ENCODE measurements at regions not wholly inside any gene's neighbourhood (a gene's known extent, or its start where the extent isn't known, plus 50 kb on each side); places are given as distances from the start of the nearest gene placed in this dataset.

DNA sequence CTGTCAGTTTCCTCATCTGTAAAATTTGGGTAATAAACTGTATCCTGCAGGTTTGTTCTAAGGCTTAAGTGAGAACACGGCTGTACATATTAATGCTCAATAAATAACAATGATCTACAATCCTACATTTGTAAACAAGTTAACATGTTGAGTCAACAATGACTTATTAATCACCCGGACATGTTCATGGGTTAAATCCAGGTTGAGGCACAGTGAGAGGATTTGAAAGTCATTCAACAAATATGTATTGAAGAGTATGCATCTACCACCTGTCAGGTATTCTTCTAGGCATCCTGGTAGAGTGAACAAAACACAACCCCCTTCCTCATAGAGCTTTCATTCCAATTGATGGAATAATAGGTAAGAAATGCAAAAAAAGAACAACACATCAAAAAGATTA is 554.7 kb upstream of the SLC35B3 start:
- TF ChIP-seq SIN3A (IDR thresholded peaks at IDR 0.05; ENCODE audit: borderline replicate concordance, insufficient read depth, low read length) (no peak), REST (IDR thresholded peaks at IDR 0.05; ENCODE audit: insufficient read depth in 1 of 2, low read depth in 2 of 2, low read length in 2 of 2) (no peak), POLR2AphosphoS5 (IDR thresholded peaks at IDR 0.05; ENCODE audit: low read depth, low read length) (no peak), TAF1 (IDR thresholded peaks at IDR 0.05; ENCODE audit: borderline replicate concordance, insufficient read depth, low read length) (no peak), FOXP2 (optimal IDR thresholded peaks at IDR 0.05; ENCODE audit: borderline replicate concordance, extremely low read depth, extremely low read length, insufficient read depth) (no peak)

GRCh38 chr6:8983202-8983688 is 547.9 kb upstream of the SLC35B3 start:
- no peak for TF ChIP-seq POLR2AphosphoS5 (IDR thresholded peaks at IDR 0.05; ENCODE audit: low read depth, low read length)
- TF ChIP-seq TAF1 (IDR thresholded peaks at IDR 0.05; ENCODE audit: borderline replicate concordance, insufficient read depth, low read length) = no peak
- no peak for TF ChIP-seq REST (IDR thresholded peaks at IDR 0.05; ENCODE audit: insufficient read depth in 1 of 2, low read depth in 2 of 2, low read length in 2 of 2)
- TF ChIP-seq FOXP2 (optimal IDR thresholded peaks at IDR 0.05; ENCODE audit: borderline replicate concordance, extremely low read depth, extremely low read length, insufficient read depth) = peak; percentile 94
- no peak for TF ChIP-seq SIN3A (IDR thresholded peaks at IDR 0.05; ENCODE audit: borderline replicate concordance, insufficient read depth, low read length)

DNA sequence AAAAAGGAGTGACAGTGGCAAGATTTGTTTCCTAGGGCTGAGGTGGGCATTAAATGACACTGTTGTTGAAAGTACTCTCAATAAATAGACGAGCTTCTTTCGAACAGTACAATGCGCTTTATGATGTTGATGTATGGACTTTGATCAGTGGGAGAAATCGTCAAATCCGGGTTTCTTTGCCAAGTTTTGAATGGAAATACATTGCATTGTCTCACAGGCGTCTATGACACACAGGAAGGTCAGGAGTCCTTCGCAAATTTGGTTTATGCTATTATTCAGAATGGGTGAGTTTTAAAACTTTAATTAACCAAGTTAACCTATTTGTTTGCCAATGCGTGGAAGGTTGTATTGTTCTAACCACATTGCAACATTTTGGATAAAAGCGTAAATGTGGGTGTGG is 547.3 kb upstream of the SLC35B3 start:
- TF ChIP-seq SIN3A (IDR thresholded peaks at IDR 0.05; ENCODE audit: borderline replicate concordance, insufficient read depth, low read length) (no peak), TAF1 (IDR thresholded peaks at IDR 0.05; ENCODE audit: borderline replicate concordance, insufficient read depth, low read length) (no peak), REST (IDR thresholded peaks at IDR 0.05; ENCODE audit: insufficient read depth in 1 of 2, low read depth in 2 of 2, low read length in 2 of 2) (no peak), POLR2AphosphoS5 (IDR thresholded peaks at IDR 0.05; ENCODE audit: low read depth, low read length) (no peak), FOXP2 (optimal IDR thresholded peaks at IDR 0.05; ENCODE audit: borderline replicate concordance, extremely low read depth, extremely low read length, insufficient read depth) (no peak)

- TF ChIP-seq FOXP2 (optimal IDR thresholded peaks at IDR 0.05; ENCODE audit: borderline replicate concordance, extremely low read depth, extremely low read length, insufficient read depth) (no peak), TAF1 (IDR thresholded peaks at IDR 0.05; ENCODE audit: borderline replicate concordance, insufficient read depth, low read length) (no peak)
Measured at GRCh38 chr6:8973395-8973794, 538.0 kb upstream of the SLC35B3 start.

- TF ChIP-seq POLR2AphosphoS5 (IDR thresholded peaks at IDR 0.05; ENCODE audit: low read depth, low read length) (no peak), TAF1 (IDR thresholded peaks at IDR 0.05; ENCODE audit: borderline replicate concordance, insufficient read depth, low read length) (no peak)
Measured at GRCh38 chr6:8969747-8970146, 534.4 kb upstream of the SLC35B3 start.

- TF ChIP-seq TAF1 (IDR thresholded peaks at IDR 0.05; ENCODE audit: borderline replicate concordance, insufficient read depth, low read length) (no peak), SIN3A (IDR thresholded peaks at IDR 0.05; ENCODE audit: borderline replicate concordance, insufficient read depth, low read length) (no peak), FOXP2 (optimal IDR thresholded peaks at IDR 0.05; ENCODE audit: borderline replicate concordance, extremely low read depth, extremely low read length, insufficient read depth) (no peak), POLR2AphosphoS5 (IDR thresholded peaks at IDR 0.05; ENCODE audit: low read depth, low read length) (no peak), REST (IDR thresholded peaks at IDR 0.05; ENCODE audit: insufficient read depth in 1 of 2, low read depth in 2 of 2, low read length in 2 of 2) (no peak)
Measured at GRCh38 chr6:8958894-8959511, 523.7 kb upstream of the SLC35B3 start.

Data from PFSK-1 (cell line).